Superior temporal gyrus (tissue), 1 donor: ENCODE measurements at regions not wholly inside any gene's neighbourhood (a gene's known extent, or its start where the extent isn't known, plus 50 kb on each side); places are given as distances from the start of the nearest gene placed in this dataset.
A peak's percentile ranks its signal among the peaks of the same experiment; 100 is the strongest.

Source experiments
- DNase-seq: peaks from one replicate; pipeline ENCODE4 v3.0.0-alpha.2; 2016; ENCODE audit errors: extremely low spot score

DNA sequence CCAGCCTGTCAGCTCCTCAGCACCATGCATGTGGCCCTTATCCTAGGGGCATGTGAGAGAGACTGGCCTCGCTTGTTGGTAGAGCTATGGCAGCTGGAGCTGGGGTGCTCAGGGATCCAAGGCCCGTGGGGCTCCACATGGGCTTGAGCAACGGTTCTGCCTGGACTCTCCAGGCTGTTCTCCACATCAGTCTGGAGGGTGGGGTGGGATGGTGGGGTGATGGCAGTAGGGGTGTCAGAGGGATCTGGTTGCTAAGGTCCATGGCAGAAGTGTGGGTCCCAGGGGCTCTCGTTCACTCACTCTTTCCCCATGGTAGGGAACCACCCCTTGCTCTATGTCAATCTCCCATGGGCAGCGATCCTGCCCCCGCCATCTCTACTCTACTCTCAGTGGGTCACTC is 622.6 kb downstream of the LRFN5 start:
- no peak for DNase-seq

DNA sequence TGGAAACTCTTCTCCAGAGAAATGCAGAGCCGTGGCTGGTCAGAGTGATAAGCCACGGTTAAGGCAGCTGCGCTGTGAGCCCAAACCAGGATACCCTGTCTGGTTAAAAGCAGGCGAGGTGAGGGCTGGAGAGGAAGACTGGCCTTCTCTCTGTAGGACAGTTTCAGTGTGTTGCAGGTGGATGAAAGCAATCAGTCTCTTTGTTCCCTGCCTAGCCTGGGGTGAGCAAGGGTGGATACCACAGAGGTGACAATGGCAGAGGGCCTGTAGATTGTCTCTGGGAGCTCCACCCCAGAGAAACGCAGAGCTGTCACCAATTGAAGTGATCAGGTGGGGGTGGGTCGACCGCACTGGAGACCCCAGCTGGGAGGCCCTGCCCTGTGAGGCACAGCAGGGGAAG is 621.9 kb downstream of the LRFN5 start:
- DNase-seq = no peak

DNA sequence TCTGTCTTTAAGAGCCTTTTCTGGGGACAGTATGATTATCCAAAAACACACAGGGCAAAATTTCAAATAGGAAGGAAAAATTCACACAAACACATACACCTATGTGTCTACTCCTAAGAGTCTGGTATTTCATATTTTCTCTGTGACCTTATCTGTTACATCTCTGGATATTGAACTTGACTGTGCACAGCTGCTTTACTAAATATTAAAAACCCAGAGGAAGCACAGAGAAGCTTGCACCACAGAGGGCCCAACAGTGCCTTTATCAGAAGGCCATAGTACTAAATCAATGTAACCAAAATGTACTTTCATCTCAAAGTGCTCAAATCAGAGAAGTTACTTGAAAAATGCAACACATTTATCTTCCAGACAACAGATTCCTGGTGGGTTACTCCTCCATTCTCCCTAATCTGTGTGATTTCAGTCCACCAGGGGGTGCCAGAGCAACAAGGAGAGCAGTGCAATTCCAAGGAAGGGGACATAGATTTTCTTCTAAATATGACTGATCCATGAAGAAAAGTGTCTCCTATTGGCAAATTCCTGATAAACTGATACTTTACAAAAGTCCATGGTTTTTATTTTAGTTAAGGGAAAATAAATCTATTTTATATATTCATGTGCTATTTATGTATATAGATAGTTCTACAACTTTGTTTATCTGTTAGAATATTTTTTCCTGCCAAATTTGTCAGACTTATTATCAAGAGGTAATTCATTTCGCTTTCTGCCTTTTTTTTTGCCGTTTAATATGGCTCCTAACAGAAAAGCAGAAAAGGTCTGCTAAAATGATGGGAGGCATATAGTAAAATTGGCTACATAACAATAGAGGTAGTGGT is 617.6 kb downstream of the LRFN5 start:
- peak; percentile 85 for DNase-seq

GRCh38 chr14:42222924-42223471 is 616.3 kb downstream of the LRFN5 start:
- DNase-seq = peak; percentile 64

DNA sequence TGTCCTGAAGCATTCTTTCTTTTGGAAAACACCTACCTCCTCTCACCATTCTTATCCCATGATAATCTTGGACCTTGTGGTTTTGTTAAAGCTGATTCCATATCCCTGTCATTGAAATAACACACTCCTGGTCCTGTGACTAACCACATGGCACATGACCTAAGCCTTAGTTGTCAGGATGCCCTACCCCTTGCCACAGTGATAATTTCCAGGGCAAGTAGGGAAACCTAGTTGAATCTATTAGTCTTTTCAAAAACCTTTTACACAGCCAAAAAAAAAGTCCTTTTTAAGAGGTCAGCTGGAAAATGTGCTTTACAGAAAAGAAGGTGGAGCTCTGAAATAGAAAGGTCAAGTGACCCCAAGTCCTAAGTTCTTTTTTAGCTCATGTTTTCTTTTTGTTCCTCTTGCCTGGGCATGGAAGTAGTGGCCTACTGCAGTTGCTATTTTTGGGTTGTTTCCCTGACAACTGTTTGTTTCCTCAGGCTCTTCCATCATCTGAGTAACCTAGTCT is 608.4 kb downstream of the LRFN5 start:
- no peak for DNase-seq

- DNase-seq = no peak
Observed at GRCh38 chr14:42200957-42201356, 594.3 kb downstream of the LRFN5 start.

- DNase-seq = no peak
Observed at GRCh38 chr14:42198010-42198409, 591.3 kb downstream of the LRFN5 start.

DNA sequence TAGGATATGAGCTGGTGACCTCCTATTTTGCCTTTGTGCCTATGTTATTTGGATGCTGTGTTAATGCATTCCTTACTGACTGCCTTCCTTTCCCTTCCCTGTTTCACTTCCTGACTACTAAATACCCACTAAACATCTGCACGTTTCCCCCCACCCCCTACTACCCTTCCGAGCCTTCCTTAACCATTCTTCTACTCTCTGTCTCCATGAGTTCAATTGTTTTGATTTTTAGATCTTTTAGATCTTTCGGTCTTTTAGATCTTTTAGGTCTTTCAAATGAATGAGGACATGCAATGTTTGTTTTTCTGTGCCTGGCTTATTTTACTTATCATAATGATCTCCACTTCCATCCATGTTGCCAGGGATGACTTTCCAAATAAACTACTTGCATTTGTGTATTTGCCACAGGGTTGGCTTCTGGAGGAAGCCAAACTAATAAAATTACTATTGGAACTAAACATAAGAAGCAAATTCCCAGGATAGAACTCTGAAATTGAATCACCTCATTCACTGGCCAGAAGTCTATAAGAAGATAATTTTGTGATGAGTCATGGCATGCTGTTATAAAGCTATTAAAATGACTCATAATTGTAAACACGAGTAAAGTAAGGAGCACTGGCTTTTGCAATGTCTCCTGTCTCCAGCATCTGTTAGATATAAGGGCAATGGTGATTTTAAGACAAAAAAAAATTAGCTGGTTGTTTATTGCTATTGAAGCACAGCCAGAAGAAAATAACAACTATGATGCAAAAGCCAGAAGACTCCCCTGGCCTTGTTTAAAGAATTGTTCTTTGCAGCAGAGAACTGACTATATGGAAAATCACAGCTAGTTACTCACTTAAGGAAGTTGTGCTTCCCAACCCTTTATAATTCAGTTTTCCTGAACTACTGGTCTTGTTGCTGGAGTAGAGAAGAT is 586.3 kb downstream of the LRFN5 start:
- no peak for DNase-seq

- DNase-seq = no peak
Observed at GRCh38 chr14:42190744-42191143, 584.1 kb downstream of the LRFN5 start.

DNA sequence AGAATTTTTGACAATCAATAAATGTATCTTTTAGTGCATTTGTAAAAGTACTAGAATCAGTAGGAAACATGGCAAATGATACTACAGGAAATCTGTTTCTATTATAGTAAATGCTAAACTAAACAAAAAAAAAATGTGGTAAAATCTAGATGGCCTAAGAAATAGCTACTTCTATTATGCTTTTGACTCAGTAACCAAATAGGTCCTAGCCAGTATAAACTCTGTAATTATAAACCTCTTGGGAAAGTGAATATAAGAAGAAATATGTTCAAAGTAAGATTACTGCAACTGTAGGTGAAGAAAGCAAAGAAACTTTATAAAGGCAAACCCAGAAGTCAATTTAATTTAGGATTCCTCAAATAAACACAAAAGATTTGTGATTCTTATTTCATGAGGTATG is 581.2 kb downstream of the LRFN5 start:
- no peak for DNase-seq

GRCh38 chr14:42185718-42186117 is 579.0 kb downstream of the LRFN5 start:
- no peak for DNase-seq

GRCh38 chr14:42174357-42174756 is 567.7 kb downstream of the LRFN5 start:
- no peak for DNase-seq

DNA sequence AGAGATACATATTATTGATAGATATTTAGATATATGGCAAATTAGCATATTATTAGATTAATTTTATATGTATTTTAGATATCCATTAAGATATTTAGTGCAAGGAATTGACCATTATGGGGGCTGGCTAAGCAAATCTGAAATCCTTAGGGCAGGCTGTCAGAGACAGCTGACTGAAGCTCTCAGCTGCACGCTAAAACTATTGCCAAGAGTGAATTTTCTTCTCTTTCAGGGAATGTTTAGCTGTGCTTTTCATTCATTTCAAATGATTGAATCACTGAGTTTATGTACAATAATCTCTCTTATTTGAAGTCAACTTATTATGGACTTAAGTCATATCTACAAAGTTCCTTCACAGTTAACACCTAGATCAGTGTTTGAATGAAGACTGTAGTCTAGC is 566.5 kb downstream of the LRFN5 start:
- DNase-seq = no peak

DNA sequence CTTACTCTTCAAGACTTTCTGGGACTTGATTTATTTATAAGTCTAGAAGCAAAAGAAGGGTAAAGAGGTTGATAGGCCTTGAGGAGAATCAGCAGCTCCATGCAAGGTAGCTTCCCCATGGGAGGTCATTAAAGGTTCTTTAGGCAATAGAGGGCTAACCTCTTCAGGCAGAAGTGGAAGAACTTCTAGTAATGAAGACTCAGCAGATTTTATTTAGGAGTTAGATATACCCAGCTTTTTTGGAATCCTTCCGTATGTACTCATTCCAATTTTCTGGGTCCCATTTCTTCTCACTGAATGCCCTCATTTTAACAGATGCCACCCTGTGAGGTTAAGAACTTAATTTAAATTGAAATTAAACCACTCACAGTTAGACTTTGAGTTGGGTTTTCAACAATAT is 565.6 kb downstream of the LRFN5 start:
- DNase-seq = no peak

DNA sequence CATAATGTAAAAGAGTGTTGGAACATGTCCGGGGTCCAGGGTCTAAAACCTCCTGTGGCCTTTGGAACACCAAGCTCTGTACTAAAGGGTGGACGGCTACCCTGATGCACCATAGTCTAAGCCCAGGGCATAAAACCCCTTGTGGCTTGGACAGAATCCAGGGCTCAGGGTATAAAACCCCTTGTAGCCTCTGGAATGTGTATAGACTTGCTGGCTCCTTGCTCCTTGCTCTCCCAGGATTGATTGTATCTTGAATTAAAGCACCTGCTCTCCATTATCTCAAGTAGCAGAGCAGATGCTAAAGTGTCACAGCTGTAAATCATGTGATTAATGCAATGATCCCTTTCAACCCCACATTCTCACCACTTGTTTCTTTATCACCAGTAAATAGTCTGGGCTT is 556.5 kb downstream of the LRFN5 start:
- DNase-seq = no peak

DNA sequence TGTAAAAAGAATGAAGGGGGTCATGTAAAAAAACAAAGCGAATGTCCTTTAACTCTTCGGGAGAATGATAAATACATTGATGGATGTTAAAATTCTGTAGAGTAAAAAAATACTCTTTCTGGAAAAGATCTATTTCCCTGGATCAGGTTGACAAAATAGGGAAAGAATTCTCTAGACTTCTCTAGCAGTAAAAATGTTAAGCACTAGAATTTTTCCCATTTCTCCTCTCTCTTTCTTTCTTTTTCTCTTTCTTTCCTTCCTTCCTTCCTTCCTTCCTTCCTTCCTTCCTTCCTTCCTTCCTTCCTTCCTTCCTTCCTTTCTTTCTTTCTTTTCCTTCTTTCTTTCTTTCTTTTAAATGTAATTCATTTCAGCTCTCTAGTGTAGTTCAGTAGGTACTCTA is 552.5 kb downstream of the LRFN5 start:
- no peak for DNase-seq

GRCh38 chr14:42149609-42150261 is 543.1 kb downstream of the LRFN5 start:
- DNase-seq = no peak

- DNase-seq = no peak
Observed at GRCh38 chr14:42145766-42146165, 539.1 kb downstream of the LRFN5 start.

GRCh38 chr14:42143114-42143513 is 536.4 kb downstream of the LRFN5 start:
- DNase-seq = no peak

GRCh38 chr14:42141328-42141727 is 534.7 kb downstream of the LRFN5 start:
- no peak for DNase-seq

DNA sequence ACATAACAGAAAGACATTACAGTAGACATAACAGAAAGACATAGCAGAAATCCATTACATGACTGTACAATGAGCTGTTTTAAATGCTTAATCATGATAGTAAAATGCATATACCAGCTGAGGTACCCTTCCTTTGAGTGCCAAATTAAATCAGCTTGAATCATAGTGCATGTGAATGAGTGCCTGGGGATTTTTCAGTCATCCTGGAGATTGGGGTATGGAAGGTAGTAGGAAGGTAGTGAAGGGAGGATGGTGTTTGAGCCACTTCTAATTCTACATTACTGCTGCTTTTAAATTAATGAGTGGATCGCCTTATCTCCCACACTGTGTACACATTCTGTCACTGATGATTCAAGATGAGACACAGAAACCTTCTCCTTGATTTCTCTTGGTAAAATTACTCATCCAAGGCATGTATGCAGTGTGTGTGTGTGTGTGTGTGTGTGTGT is 534.2 kb downstream of the LRFN5 start:
- DNase-seq = no peak

- DNase-seq = no peak
Observed at GRCh38 chr14:42140001-42140400, 533.3 kb downstream of the LRFN5 start.
